ENCODE measurements at regions not wholly inside any gene's neighbourhood (a gene's known extent, or its start where the extent isn't known, plus 50 kb on each side); places are given as distances from the start of the nearest gene placed in this dataset.
"Not testable (repeated sequence)": the region's sequence is repeated elsewhere in the genome, so short reads cannot be mapped to it uniquely, and the experiment has no call there.

DNA sequence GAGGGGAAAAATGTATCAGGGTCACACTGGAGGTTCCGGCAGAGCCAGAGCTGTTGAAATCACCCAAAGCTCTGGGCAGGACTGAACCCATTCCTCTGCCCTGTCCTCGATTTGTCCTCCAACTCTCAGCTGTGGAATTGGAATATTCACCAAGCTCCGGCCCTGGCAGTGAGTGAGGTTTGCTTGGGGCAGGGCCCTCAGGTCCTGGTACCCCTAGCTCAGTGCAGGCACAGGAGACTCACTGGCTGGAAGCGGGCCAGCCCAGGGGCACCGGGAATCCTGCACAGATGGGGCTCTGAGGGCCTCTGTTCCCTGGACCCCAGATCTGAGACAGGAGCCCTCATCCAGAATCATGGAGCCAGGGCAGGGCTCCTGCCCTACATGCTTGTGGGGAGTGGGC, 1322.3 kb downstream of the UQCRFS1 start:
- no peak for DNase-seq

DNA sequence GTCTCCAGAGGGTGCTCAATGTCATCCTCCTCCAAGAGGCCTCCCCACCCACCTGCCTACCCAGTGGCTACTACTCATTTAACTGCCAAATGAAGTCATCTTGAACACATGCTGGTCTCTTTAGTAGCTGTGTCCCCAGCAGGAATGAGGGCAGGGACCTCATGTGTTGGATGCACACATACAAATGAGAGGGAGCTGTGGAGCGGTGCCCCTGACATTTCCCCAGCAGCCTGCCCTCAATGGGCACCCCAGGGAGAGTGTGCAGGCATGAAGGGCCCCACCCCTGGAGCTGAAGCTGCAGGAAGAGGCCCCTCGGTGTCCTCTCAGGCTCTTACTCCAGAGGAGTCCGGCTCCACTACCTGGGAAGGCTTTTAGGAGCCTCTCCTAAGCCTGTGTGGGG, 1322.7 kb downstream of the UQCRFS1 start:
- DNase-seq = no peak

DNA sequence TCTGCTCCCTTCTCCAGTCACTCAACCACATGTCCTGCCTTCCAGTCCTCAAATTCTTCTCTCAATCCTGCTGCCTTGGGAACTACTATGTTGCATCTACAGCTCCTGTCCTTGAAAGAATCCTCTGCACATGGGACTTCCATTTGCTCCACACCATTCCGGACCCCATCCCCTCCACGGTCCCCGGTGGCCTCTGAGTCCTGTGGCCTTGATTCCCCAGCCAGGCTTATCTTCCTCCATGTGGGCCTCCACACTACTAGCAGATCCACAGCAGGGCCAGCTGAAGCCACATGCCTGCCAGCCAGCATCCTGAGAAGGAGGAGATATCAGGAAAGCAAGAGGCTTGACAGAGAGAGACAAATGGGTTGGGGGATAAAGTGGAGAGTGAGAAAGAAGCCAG, 1323.8 kb downstream of the UQCRFS1 start:
- no peak for DNase-seq

DNA sequence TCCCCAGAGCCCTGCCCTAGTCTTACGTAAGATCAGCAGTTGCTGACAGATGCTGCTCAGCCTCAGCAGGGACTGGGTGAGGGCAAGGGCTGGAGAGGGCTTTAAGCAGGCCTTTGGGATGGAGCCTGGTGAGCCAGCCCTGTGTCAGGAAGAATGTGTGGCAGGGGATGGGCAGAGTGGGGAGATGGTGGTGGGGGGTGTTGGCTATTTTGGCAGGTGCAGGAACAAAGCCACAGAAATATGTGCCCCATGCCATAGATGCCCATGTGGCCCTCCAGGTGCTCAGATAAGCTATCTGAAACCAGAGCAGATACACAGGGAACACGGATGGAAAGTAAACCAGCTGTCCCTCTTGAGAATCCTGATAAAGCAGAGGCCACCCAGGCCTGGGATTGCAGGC, 1325.0 kb downstream of the UQCRFS1 start:
- DNase-seq = no peak

DNA sequence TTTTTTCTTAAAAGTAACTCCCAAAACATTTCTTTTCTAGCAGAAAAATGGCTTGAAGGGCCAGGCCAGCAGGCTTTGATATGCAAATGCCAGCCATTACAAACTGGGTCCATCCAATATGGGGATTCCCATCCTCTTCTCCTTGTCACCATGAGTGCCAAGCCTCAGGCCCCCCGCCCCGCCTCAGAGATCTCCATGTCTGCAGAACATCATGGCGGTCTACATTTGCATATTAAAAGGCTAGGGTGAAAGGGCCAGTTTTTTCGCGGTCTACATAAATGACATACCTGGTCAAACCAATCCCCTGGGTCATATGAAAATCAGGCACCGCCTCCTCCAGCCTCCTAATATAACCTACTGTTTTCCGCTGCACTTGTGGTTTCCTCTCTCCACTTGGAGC, 1327.6 kb downstream of the UQCRFS1 start:
- DNase-seq = no peak

DNA sequence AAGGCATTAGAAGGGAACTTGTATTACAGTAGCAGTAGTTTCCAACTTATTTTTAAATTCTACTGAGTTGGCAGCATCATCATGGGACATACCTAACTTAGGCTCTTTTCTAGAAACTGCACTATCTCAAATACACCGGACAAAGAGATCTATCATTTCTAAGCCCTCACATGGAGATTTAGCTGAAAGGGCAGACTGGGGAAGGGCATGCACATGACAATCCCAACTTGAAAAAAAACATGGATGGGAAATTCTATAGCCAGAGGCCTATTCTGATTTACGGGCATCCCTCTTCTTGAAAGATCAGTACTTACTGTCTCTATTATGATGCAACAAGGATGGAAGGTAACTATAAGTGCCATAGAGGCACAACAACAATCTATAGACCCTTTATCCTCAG, 1328.6 kb downstream of the UQCRFS1 start:
- no peak for DNase-seq

DNA sequence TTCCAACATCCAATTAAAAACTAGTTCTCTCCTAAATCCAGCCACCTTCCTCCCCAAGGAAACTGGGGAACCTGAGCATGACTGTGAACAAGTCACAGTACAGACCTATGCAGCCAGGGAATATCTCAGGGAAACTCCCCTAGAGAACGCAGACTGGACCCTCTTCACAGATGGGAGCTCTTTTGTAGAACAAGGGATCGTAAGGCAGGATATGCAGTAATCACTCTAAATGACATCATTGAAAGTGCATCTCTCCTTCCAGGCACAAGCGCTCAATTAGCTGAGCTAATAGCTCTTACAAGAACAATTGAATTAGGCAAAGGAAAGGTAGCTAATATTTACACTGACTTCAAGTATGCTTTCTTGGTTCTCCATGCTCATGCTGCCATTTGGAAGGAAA, 1331.7 kb downstream of the UQCRFS1 start:
- no peak for DNase-seq

DNA sequence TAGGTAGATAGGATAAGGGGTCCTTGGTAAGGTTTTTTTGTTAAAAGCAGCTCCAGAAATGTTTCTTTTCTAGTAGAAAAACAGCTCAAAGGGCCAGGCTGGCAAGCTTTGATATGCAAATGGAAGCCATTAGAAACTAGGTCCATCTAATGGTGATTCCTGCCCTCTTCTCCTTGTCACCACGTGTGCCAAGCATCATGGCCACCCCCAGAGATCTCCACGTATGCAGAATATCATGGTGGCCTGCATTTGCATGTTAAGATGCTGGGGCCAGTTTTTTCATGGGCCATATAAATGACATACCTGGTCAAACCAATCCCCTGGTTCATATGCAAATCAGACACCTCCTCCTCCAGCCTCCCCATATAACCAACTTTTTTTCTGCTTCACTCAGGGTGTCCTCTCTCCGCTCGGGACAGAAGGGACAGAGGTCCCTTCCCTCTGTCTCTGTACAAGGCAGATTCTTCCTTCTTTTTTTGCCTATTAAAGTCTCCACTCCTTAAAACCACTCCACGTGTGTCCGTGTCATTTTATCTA, 1335.9 kb downstream of the UQCRFS1 start:
- no peak for DNase-seq

DNA sequence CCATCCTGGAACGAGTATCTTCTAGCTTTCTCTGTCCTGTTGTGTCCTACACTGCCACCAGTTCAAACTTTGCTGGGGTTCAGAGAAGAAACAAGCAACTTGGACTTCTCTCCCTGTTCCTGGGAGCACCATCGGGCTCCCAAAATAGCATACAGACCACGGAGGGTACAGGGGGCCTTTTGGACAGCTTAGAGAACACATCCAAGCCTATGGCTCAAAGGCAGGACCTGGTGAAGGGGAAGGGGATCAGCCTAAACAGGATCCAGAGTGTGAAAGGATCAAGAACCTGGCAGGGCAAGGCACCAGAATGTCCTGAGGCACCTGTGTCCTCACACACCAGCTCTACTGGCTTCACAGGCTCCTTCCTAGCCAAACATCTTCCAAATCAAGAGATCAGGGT, 1336.5 kb downstream of the UQCRFS1 start:
- DNase-seq = no peak

DNA sequence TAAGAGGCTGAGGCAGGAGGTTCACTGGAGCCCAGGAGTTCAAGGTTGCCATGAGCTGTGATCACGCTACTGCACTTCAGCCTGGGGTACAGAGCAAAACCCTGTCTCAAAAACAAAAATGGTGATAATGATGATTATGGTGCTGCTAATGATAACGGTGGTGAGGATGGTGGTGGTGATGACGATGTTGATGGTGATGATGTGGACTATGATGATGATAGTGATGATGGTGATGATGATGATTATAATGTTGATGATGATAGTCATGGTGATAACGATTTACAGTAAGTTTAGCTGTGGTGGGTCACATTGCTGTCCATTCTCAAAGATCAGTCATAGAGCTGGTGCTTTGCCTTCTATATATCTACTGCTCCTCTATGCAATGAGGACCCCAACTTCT, 1340.6 kb downstream of the UQCRFS1 start:
- DNase-seq = no peak

DNA sequence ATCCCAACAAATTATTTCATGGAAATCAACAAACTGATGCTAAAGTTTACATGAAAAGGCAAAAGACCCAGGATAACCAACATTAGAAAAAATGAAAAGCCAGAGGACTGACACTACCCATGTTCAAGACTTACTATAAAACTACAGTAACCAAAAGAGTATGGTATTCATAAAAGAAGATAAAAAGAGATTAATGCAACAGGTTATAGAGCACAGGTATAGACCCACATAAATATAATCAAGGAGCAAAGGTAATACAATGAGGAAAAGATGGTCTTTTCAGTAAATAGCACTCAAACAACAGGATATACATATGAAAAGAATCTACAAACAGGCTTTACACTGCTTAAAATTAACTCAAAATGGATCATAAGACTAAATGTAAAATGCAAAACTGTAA, 1342.7 kb downstream of the UQCRFS1 start:
- no peak for DNase-seq

DNA sequence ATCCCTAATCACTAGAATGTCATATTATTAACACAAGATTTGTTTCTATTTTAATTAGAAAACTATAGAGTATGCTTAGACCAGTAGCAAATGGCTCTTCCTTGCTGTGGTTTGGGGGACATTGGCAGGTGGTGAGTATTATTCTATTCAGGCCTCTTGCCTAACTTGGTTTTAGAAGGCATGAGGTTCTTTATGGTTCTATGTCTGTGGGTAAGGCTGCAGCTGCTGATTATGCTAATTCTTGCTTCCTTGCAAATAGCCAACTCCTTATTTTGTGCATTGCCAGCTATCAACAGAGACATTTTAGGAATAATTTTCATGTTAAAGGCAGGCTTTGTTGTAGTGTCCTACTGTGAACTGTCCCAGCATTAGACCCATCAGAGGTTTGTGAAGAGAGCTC, 1344.9 kb downstream of the UQCRFS1 start:
- no peak for DNase-seq

DNA sequence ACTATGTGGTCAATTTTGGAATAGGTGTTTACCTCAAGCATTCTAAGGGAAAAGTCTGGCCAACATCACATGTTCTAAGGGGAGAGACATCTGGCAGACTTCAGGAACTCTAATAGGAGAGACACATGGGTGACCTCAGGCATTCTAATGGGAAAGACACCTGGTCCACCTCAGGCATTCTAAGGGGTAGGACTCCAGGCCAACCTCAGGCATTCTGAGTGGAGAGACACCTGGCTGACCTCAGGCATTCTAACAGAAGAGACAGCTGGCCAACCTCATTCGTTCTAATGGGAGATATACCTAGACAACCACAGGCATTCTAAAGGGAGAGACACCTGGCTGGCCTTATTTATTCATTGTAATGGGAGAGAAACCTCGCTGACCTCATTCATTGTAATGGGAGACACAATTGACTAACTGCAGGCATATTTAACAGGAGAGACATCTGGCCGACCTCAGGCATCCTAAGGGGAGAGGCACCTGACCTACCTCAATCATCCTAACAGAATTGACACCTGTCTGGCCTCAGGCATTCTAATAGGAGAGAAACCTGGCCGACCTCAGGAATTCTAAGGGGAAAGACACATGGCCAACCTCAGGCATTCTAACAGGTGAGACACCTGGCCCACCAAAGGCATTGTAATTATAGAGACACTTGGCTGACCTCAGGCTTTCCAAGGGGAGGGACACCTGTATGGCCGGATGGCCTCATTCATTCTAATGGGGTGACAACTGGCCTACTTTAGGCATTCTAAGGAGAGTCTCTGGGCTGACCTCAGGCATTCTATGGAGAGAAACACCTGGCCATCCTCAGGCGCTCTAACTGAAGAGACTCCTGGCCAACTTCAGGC, 1346.8 kb downstream of the UQCRFS1 start:
- DNase-seq = no peak

DNA sequence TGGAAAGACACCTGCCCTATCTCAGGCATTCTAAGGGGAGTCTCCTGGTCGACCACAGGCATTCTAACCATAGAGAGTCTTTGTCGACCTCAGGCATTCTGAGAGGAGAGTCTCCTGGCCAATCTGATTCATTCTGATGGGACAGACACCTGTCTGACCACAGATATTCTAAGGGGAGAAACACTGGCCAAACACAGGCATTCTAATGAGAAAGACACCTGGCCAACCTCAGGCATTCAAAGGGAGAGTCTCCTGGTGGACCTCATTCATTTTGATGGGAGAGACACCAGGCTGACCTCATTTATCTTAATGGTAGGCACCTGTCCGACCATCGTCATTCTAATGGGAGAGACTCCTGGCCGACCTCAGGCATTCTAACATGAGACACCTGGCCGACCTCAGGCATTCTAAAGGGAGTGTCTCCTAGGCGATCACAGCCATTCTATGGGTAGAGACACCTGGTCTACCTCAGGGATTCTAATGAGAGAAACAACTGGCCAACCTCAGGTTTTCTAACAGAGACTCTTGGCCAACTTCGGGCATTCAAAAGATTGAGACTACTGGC, 1351.5 kb downstream of the UQCRFS1 start:
- DNase-seq = no peak

DNA sequence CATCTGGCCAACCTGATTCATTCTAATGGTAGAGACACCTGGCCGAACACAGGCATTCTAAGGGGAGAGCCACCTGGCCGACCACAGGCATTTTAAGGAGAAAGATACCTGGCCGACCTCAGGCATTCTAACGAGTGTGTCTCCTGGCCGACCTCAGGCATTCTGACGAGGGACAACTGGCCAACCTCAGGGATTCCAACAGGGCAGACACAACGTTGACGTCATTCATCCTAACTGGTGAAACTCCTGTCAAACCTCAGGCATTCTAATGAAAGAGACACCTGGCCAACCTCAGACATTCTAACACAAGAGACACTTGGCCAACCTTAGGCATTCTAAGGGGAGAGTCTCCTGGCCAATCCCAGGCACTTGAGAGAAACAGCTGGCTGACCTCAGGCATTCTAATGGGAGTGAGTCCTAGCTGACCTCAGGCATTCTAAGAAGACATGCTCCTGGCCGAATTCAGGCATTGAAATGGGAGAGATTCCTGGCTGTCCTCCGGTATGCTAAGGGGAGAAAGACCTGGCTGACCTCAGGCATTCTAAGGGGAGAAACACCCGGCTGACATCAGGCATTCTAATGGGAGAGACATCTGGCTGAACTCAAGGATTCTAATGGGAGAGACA, 1352.5 kb downstream of the UQCRFS1 start:
- DNase-seq = no peak

DNA sequence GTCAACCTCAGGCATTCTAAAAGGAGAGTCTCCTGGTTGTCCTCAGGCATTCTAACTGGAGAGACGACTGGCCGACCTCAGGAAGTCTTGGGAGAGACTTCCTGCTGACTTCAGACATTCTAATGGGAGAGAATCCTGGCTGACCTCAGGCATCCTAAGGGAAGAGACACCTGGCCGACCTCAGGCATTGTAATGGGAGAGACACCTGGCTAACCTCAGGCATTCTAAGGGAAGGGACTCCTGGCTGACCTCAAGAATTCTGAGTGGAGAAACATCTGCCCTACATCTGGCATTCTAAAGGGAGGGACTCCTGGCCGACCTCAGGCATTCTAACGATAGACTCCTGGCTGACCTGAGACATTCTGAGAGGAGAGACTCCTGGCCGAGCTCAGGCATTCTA, 1353.3 kb downstream of the UQCRFS1 start:
- no peak for DNase-seq

DNA sequence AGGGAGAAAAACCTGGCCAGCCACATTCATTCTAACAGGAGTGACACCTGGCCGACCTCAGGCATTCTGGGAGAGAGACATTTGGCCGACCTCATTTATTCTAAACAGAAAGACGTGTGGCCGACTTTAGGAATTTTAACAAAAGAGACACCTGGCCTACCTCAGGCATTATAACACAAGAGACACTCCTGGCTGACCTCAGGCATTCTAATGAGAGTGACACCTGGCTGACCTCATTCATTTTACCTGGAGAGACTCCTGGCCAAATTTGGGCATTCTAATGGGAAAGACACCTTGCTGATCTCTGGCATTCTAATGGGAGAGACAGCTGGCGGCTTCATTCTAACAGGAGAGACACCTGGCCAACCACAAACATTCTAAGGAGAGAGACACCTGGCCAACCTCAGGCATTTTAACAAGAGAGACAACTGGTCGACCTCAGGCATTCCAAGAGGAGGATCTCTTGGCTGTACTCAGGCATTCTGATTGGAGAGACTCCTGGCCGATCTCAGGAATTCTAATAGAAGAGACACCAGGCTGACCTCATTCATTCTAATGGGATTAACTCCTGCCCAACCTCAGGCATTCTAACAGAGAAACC, 1353.9 kb downstream of the UQCRFS1 start:
- no peak for DNase-seq

DNA sequence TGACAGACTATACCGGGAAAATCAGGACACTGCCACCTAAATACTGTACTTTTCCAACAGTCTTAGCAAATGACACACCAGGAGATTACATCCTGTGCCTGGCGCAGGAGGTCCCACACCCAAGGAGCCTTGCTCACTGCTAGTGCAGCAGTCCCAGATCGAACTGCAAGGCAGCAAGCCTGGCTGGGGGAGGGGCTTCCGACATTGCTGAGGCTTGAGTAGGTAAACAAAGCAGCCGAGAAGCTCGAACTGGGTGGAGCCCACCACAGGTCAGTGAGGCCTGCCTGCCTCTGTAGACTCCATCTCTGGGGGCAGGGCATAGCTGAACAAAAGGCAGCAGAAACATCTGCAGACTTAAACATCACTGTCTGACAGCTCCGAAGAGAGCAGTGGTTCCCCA, 1360.0 kb downstream of the UQCRFS1 start:
- not testable (repeated sequence) for DNase-seq

DNA sequence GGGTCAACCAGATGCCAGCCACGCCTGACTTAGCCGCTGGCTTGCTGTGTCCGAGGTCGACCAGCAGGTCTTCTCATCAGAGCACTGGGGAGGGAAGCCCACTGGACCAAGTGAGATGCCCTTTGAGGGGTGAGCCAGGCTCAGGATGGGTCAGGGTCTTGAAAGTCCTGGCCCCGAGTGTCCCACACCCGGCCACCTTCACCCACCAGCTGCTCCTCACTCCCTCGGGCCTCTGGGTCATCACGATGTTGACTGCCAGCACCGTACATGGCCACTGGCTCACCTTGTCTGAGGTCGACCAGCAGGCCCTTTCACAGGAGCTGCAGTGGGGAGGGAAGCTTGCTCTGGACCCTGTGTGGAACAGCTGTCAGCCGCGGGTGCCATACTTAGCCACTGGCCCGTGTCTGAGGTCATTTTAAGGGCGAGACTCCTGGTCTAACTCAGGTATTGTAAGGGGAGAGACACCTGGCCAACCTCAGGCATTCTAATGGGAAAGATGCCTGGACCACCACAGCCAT, 1361.3 kb downstream of the UQCRFS1 start:
- DNase-seq = no peak

DNA sequence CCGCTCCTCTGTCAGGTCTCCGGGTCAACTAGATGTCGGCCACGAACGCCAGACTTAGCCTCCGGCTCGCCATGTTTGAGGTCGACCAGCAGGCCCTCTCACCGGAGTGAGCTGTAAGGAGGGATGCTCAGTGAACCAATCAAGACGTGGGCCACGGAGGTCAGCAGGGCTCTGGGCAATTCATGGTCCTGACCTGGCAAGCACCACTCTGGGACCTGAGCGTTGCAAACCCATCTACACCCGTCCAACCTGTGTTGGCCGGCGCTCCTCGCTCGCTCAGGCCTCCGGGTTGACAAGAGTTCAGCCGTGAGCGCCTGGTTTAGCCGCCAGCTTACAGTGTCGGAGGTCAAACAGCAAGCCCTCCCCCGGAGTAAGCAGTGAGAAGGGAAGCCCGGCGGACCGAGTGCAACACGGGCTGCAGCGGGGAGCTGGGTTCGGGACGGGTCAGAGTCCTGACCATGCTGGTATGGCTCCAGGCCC, 1361.9 kb downstream of the UQCRFS1 start:
- DNase-seq = no peak

DNA sequence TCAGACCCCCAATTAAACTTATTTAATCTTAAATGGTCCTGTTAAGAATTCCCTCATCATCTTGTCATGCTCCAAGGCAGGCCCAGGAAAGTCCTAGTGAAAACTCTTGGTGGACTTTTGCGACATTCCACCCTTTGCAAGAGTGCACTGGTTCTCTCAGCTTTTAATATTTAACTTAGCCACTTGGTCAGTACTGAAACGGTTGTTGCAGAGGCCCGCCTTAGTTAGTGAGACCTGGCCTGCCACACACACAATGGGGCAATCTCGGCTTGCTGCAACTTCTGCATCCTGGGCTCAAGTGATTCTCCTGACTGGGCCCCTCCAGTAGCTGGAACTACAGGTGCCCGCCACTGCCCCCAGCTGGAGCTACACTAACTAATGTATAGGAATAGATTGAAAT, 1366.0 kb downstream of the UQCRFS1 start:
- no peak for DNase-seq

DNA sequence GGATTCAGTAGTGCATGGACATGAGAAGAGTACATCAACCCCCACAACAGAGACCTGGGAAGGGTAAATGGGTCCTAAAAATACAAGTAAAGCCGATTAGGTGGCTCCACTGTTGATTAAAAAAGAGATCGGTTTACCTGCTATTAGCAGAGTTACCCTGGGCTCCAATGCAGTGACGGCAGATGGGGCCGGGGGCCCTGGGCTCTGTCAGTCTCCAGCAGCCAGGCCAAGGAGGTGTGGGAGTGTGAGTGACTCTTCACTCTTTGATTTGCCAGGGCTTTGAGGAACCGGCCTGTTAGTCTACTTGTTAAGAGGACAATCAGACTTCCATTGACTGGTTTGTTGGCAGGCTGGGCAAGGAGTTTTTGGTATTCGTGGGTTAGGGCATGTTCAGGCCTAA, 1368.7 kb downstream of the UQCRFS1 start:
- DNase-seq = no peak

DNA sequence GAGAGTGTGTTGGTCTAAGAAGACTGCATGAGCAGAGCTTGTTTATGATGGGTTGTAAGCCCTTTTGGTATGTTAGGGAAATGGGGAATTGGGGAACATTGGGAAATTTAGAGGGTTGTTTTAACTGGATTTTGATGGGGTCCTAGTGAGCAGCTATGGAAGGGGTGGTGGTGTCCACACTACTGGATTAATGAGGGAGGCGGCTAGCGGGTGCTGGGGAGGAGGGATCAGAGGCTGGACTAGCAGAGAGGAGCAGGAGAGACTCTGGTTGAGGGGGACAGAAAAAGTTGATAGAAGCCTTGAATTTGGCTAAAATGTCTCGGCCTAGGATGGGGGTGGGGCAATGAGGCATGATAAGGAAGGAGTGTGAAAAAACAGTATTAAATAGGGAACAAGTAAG, 1369.1 kb downstream of the UQCRFS1 start:
- DNase-seq = no peak
